ENCODE measurements at regions not wholly inside any gene's neighbourhood (a gene's known extent, or its start where the extent isn't known, plus 50 kb on each side); places are given as distances from the start of the nearest gene placed in this dataset.
A peak's percentile ranks its signal among the peaks of the same experiment; 100 is the strongest.
"Not testable (repeated sequence)": the region's sequence is repeated elsewhere in the genome, so short reads cannot be mapped to it uniquely, and the experiment has no call there.

DNA sequence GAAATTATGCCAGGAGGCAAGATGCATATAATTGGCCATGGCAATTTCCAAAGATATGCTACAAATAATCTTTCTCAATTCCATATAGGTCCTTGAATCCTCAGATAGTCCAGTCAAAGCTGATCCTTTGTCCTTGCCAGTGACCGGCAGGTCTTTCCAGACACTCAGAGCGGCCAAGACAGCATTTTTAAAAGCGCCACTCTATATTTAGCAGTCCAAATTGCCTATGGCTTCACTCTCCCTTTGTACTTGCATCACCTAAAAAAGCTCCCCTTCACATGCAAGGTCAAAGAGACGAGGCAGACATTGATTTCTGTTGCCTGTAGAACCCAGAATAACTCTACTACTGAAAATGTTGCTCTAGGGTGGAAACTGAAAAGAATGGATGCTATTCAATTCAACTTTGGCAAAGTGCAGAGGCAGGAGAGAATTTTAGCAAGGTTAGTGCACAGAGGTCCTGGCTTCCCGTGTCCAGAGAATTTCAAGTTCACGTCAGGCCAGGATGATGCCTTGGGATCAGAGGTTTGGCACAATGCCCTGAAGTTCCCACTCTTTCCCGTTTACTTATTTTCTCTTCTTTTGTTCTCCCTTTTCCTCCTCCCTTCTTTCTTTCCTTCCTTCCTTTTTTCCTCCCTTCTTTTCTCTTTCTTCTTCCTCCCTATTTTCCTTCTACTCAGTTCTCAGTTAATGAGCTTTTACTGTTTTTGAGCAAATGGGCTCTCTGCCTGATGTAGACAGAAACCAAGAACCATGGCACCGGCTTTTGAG, 108.5 kb downstream of the KCNK1 start:
- Histone ChIP-seq H3K27ac (ENCODE audit: extremely low read depth, low read depth, low read length) (no peak overlapping the region), H3K9me3 (ENCODE audit: control insufficient read depth, insufficient read depth, low read depth, low read length) (no peaks in the 10 kb centered on the region), H3K4me3 (ENCODE audit: low read depth, low read length) (no peak overlapping the region), H3K4me1 (ENCODE audit: control insufficient read depth, insufficient read depth, low read length) (no peaks in the 10 kb centered on the region), H3K36me3 (ENCODE audit: control insufficient read depth in 2 of 2, insufficient read depth in 1 of 2, low read length in 2 of 2) (no peaks in the 10 kb centered on the region)
- TF ChIP-seq ZNF280C (tag by site-specific recombination; IDR thresholded peaks at IDR 0.05) = no peak
- TF ChIP-seq ZNF776 (tag by site-specific recombination; IDR thresholded peaks at IDR 0.05; ENCODE audit: borderline replicate concordance) = 0 out of 2 replicates have a peak, but pooled peaks have one; percentile 51
- TF ChIP-seq ZXDB (tag by site-specific recombination; IDR thresholded peaks at IDR 0.05) = no peak
- CTCF ChIA-PET = interaction anchor here (1.2 to 1.5 kb wide), 2 partner anchors 9 to 392 kb away, joined by 3 read pairs; no protein-coding TSS in a partner anchor
- POLR2A ChIA-PET = no interaction called here

DNA sequence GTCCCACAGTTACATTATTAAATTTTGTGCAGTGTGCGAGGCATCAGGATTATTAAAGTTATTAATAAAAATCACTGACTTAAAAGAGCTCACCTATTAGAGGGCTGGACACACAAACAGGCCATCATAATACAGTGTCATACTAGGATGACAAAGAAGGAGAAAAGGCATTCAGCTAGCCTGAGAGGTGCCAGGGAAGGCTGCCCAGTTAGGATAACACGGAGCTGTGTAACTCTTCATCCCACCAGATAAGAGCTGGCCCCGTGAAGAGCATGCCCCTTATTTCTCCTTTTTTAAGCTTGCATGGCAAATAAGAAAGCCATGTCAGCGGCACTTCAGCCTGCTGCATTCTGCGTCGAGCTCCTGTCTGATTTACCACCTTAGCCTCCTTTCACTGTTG, 109.5 kb downstream of the KCNK1 start:
- POLR2A ChIA-PET = no interaction called here
- TF ChIP-seq KLF1 (tag by site-specific recombination; IDR thresholded peaks at IDR 0.05) = no peak
- no peak for TF ChIP-seq ZNF416 (tag by site-specific recombination; IDR thresholded peaks at IDR 0.05)
- no peak for TF ChIP-seq ZNF830 (tag by site-specific recombination; IDR thresholded peaks at IDR 0.05; ENCODE audit: low read depth)
- TF ChIP-seq SCRT1 (tag by site-specific recombination; IDR thresholded peaks at IDR 0.05; ENCODE audit: borderline replicate concordance) = no peak
- no peak for TF ChIP-seq ZNF624 (tag by site-specific recombination; IDR thresholded peaks at IDR 0.05)
- no peak for TF ChIP-seq ZNF555 (tag by site-specific recombination; conservative IDR thresholded peaks at IDR 0.05)
- TF ChIP-seq GLIS2 (tag by site-specific recombination; IDR thresholded peaks at IDR 0.05) = no peak
- TF ChIP-seq ZNF366 (tag by site-specific recombination; conservative IDR thresholded peaks at IDR 0.05) = no peak
- TF ChIP-seq, protein P1, sequence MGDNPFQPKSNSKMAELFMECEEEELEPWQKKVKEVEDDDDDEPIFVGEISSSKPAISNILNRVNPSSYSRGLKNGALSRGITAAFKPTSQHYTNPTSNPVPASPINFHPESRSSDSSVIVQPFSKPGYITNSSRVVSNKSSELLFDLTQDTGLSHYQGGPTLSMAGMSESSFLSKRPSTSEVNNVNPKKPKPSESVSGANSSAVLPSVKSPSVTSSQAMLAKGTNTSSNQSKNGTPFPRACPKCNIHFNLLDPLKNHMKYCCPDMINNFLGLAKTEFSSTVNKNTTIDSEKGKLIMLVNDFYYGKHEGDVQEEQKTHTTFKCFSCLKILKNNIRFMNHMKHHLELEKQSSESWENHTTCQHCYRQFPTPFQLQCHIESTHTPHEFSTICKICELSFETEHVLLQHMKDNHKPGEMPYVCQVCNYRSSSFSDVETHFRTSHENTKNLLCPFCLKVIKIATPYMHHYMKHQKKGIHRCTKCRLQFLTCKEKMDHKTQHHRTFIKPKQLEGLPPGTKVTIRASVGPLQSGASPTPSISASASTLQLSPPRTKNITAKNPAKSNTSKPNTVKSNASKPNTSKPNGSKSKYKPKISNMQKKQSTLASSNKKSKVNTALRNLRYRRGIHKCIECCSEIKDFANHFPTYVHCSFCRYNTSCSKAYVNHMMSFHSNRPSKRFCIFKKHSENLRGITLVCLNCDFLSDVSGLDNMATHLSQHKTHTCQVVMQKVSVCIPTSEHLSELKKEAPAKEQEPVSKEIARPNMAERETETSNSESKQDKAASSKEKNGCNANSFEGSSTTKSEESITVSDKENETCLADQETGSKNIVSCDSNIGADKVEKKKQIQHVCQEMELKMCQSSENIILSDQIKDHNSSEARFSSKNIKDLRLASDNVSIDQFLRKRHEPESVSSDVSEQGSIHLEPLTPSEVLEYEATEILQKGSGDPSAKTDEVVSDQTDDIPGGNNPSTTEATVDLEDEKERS (tag by site-specific recombination; IDR thresholded peaks at IDR 0.05) = no peak
- TF ChIP-seq, protein P2, sequence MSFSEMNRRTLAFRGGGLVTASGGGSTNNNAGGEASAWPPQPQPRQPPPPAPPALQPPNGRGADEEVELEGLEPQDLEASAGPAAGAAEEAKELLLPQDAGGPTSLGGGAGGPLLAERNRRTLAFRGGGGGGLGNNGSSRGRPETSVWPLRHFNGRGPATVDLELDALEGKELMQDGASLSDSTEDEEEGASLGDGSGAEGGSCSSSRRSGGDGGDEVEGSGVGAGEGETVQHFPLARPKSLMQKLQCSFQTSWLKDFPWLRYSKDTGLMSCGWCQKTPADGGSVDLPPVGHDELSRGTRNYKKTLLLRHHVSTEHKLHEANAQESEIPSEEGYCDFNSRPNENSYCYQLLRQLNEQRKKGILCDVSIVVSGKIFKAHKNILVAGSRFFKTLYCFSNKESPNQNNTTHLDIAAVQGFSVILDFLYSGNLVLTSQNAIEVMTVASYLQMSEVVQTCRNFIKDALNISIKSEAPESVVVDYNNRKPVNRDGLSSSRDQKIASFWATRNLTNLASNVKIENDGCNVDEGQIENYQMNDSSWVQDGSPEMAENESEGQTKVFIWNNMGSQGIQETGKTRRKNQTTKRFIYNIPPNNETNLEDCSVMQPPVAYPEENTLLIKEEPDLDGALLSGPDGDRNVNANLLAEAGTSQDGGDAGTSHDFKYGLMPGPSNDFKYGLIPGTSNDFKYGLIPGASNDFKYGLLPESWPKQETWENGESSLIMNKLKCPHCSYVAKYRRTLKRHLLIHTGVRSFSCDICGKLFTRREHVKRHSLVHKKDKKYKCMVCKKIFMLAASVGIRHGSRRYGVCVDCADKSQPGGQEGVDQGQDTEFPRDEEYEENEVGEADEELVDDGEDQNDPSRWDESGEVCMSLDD (tag by site-specific recombination; IDR thresholded peaks at IDR 0.05) = no peak
- no peak for TF ChIP-seq PRDM10 (tag by site-specific recombination; IDR thresholded peaks at IDR 0.05)
- Histone ChIP-seq H3K9me3 (ENCODE audit: control insufficient read depth, insufficient read depth, low read depth, low read length) (no peaks in the 10 kb centered on the region), H3K4me1 (ENCODE audit: control insufficient read depth, insufficient read depth, low read length) (no peaks in the 10 kb centered on the region), H3K27ac (ENCODE audit: extremely low read depth, low read depth, low read length) (no peak overlapping the region), H3K36me3 (ENCODE audit: control insufficient read depth in 2 of 2, insufficient read depth in 1 of 2, low read length in 2 of 2) (no peaks in the 10 kb centered on the region), H3K4me3 (ENCODE audit: low read depth, low read length) (no peak overlapping the region)
- CTCF ChIA-PET = interaction anchor here (0.6 to 1.2 kb wide), 3 partner anchors 9 to 391 kb away, joined by 3 to 4 read pairs (median 3); no protein-coding TSS in a partner anchor

DNA sequence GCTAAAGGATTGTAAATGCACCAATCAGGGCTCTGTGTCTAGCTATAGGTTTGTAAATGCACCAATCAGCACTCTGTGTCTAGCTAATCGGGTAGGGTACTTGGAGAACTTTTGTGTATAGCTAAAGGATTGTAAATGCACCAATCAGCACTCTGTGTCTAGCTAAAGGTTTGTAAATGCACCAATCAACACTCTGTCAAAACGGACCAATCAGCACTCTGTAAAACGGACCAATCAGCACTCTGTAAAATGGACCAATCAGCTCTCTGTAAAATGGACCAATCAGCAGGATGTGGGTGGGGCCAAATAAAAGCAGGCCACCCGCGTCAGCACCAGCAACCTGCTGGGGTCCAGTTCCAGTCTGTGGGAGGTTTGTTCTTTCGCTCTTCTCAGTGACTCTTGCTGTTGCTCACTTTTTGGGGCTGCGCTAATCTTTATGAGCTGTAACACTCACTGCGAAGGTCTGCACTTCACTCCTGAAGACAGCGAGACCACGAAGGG, 110.3 kb downstream of the KCNK1 start:
- H3K4me3 ChIP-seq (ENCODE audit: low read depth, low read length); POLR2A ChIA-PET; H3K36me3 ChIP-seq (ENCODE audit: control insufficient read depth in 2 of 2, insufficient read depth in 1 of 2, low read length in 2 of 2); H3K4me1 ChIP-seq (ENCODE audit: control insufficient read depth, insufficient read depth, low read length); H3K9me3 ChIP-seq (ENCODE audit: control insufficient read depth, insufficient read depth, low read depth, low read length); H3K27ac ChIP-seq (ENCODE audit: extremely low read depth, low read depth, low read length): not testable (repeated sequence)
- CTCF ChIA-PET = interaction anchor here (0.7 to 1.2 kb wide), 4 partner anchors 9 to 391 kb away, joined by 3 to 4 read pairs (median 4); no protein-coding TSS in a partner anchor

All from HEK293 (cell line).